GM21737 (cell line): ENCODE measurements at regions not wholly inside any gene's neighbourhood (a gene's known extent, or its start where the extent isn't known, plus 50 kb on each side); places are given as distances from the start of the nearest gene placed in this dataset.
A peak's percentile ranks its signal among the peaks of the same experiment; 100 is the strongest.
"Not testable (repeated sequence)": the region's sequence is repeated elsewhere in the genome, so short reads cannot be mapped to it uniquely, and the experiment has no call there.

ENCODE experiments used
- ATAC-seq: cut with Tn5 transposase; IDR thresholded peaks from one replicate; pipeline ENCODE4 v1.9.1; 2021; ENCODE audit warnings: mild to moderate bottlenecking, moderate library complexity; ENCODE audit not compliant: unreplicated experiment

GRCh38 chr12:11535127-11535526, 114.3 kb upstream of the ETV6 start:
- no peak for ATAC-seq

- no peak for ATAC-seq
These were observed 110.3 kb upstream of the ETV6 start for GRCh38 chr12:11539156-11539555.

- no peak for ATAC-seq
These were observed 109.3 kb upstream of the ETV6 start for GRCh38 chr12:11540156-11540555.

- no peak for ATAC-seq
These were observed 108.7 kb upstream of the ETV6 start for GRCh38 chr12:11540615-11541310.

- ATAC-seq, result no peak
These were observed 106.9 kb upstream of the ETV6 start for GRCh38 chr12:11542599-11542998.

- no peak for ATAC-seq
These were observed 105.9 kb upstream of the ETV6 start for GRCh38 chr12:11543457-11544158.

- ATAC-seq, result peak; percentile 74
These were observed 103.8 kb upstream of the ETV6 start for GRCh38 chr12:11545484-11546330.

GRCh38 chr12:11546582-11547270, 102.7 kb upstream of the ETV6 start:
- not testable (repeated sequence) for ATAC-seq

- ATAC-seq, result not testable (repeated sequence)
These were observed 102.2 kb upstream of the ETV6 start for GRCh38 chr12:11547271-11547646.

- no peak for ATAC-seq
These were observed 100.4 kb upstream of the ETV6 start for GRCh38 chr12:11549119-11549518.

- peak; percentile 67 for ATAC-seq
These were observed 95.5 kb upstream of the ETV6 start for GRCh38 chr12:11553871-11554533.

GRCh38 chr12:11555195-11555594, 94.3 kb upstream of the ETV6 start:
- ATAC-seq, result no peak

GRCh38 chr12:11555743-11556625, 93.5 kb upstream of the ETV6 start:
- ATAC-seq, result no peak

GRCh38 chr12:11556682-11557081, 92.8 kb upstream of the ETV6 start:
- no peak for ATAC-seq

GRCh38 chr12:11559626-11560340, 89.7 kb upstream of the ETV6 start:
- no peak for ATAC-seq

- ATAC-seq, result no peak
These were observed 88.1 kb upstream of the ETV6 start for GRCh38 chr12:11561411-11561810.

GRCh38 chr12:11563785-11564739, 85.4 kb upstream of the ETV6 start:
- ATAC-seq, result no peak
